HG03108 (cell line): ENCODE measurements at regions not wholly inside any gene's neighbourhood (a gene's known extent, or its start where the extent isn't known, plus 50 kb on each side); places are given as distances from the start of the nearest gene placed in this dataset.

ENCODE experiments used
- ATAC-seq: cut with Tn5 transposase; IDR thresholded peaks from one replicate; pipeline ENCODE4 v1.9.1; 2021; ENCODE audit warnings: moderate library complexity; ENCODE audit not compliant: unreplicated experiment

DNA sequence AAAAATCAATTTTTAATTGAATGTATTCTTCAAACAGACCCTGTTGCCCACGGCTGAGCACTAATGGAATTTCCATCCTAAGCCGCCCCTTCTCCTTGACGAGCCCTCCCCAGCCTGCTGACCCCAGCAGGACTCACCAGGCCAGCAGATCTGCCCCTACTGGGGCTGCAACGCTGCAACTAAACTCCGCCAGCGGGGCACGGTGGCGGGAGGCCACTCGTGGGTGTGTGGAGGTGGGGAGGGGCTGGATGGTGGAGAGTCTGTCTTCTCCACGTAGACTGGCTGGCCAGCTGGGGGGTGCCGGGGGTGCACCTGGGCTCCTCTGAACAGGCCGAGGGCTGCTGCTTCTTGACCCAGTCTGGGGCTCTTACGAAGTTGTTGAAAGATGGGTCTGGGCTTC lies 67.8 kb downstream of the ENGASE start:
- no peak for ATAC-seq

DNA sequence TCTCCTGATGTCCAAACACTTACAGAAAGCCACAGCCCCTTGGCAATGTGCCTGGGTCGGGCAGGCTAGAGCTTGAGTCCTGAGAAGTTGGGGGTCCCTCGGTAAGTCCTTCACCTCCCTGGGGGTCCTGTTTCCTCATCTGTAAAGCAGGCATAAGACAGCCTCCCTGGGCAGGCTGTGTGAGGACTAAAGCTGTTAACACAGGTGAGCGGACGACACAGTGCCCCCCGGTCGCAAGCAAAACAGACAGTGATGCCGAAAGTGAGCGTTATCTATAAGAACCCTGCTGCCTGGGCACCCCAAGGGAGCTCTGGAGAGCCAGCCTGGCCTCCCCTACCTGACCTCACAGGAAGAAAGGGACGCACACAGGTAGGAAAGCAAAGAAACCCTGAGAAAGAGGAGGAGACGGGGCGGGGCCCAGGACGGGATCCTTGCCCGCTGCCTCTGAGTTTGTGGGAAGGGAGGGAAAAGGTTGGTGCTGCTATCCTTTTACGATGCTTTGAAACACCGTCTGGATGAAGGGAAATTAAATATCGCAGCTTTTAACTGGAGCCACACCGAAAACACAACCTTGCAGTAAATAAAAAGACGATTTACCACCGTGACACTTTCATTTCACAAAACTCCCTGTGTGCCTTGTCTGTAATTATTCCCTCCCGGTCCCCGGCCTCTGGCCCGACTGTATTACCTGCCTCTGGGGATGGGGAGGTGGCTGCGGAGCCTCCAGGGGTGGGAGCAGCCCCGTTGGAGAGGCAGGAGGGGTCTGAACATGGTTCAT lies 67.1 kb downstream of the ENGASE start:
- ATAC-seq: no peak

DNA sequence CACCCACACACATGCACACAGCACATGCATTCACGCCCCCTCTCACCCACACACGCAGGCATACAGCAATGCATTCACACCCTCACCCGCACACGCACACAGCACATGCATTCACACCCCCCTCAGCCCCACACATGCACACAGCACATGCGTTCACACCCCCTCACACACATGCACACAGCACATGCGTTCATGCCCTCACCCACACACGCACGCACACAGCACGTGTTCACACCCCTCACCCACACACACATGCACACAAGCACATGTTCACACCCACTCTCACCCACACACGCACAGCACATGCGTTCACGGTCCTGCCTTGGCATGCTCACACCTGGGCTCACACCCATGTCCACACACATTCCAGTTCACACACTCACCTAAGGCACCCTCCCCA lies 64.2 kb downstream of the ENGASE start:
- no peak for ATAC-seq

DNA sequence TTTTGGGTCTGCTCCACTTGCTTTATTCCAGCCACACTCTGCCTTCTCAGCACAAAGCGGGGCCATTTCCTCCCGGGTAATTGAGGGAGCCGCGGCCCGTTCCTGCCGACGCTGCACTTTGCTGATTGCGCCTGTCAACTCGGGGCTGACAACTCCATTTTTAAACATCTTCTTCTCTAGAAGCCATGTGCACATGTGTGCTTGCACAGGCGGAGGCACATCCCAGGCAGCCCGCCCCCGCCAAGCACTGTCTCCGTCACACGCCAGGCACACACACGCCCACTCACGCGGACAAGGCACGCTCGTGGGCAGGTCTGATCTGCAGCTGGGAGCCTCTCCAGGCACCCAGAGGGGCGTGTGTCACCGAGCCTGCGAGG lies 63.2 kb downstream of the ENGASE start:
- no peak for ATAC-seq

DNA sequence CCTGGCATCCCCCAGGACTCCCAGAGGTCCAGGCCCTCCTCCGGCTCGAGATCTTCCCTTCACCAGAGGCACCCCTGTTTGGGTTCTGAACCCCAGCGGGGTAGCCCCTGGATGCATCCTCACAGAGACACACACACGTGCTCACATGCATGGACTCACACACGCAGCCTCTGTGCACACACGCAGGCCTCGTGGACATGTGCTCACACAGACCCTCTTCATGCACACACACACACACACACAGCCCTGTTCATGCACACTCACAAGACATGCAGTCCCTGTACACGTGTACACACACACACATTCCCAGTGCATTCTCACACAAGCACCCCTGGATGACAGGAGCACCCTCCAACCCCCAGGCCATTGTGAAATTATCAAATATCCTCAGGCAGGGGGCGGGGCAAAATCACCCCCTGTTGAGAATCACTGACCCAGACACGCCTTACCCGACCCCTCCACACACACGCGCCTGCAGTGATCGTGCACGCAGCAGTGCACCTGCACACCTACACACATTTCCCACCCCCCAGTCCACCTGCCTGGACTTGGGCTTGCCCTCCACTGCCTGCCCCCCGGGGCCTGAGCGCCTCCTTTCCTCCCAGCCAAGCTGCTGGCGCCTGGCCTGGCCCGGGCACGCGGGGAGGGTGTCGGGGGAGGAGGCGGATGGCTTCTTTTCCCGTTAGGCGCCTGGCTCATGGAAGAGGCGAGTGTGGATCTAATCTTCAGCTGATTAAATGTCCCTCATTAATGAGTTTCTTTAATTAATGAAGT lies 62.6 kb downstream of the ENGASE start:
- no peak for ATAC-seq

DNA sequence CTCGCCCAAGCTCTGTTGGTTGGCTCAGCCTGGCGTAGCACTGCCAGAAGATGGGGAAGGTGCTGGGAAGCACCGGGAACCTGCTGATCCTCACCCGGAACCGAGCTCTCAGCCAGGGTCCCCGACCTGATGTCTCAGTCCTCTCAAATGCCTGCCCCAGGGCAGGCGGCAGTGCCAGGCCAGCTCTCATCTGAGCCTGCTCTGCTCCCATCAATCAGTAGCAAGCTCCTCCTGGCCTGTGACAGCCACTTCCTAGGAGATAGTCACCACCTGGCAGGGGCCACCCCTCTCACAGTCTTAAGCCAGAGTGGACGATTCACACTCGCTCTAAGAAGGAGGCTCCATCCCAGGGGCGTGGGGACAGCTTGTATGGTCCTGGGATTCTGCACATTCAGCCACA lies 62.0 kb downstream of the ENGASE start:
- no peak for ATAC-seq
